ENCODE measurements at regions not wholly inside any gene's neighbourhood (a gene's known extent, or its start where the extent isn't known, plus 50 kb on each side); places are given as distances from the start of the nearest gene placed in this dataset.

GRCh38 chr10:29886299-29886698 lies 173.1 kb downstream of the JCAD start:
- no peak for TF ChIP-seq POLR2AphosphoS5 (IDR thresholded peaks at IDR 0.05)
- TF ChIP-seq CTCF (IDR thresholded peaks at IDR 0.05) = no peak
